CD4-positive, alpha-beta T cell (primary cell): ENCODE measurements at regions not wholly inside any gene's neighbourhood (a gene's known extent, or its start where the extent isn't known, plus 50 kb on each side); places are given as distances from the start of the nearest gene placed in this dataset.

Source experiments
- ATAC-seq: fragments of 200-7000 bp; cut with Tn5 transposase; one replicate; pipeline ENCODE4 v1.10.0; 2022; ENCODE audit warnings: mild to moderate bottlenecking; ENCODE audit not compliant: poor library complexity
- CTCF ChIA-PET: fragments of 350-600 bp; sonication (Branson Sonifier 250); formaldehyde crosslinking; loops from one replicate; lab custom pipeline; 2021; ENCODE audit warnings: antibody characterized with exemption, inconsistent platforms; lab: Charles Lee
- POLR2A ChIA-PET: fragments of 350-600 bp; sonication (Branson Sonifier 250); formaldehyde crosslinking; loops from one replicate; lab custom pipeline; 2021; ENCODE audit warnings: antibody characterized with exemption, inconsistent platforms; lab: Charles Lee
- DNase-seq, 14 experiments: peaks; one replicate each; pipeline ENCODE4 v3.0.0-alpha.2; 2013 to 2020; ENCODE audit warnings: mixed read lengths in 2 of 14
- H3K27ac ChIP-seq, 2 donors: one replicate each; pipeline versions ENCODE4 v1.5.1 to v1.7.0; 2013; ENCODE audit warnings: low read length in 2 of 2, low read depth in 1 of 2, mild to moderate bottlenecking in 1 of 2
- H3K27me3 ChIP-seq, 2 experiments: 1 replicate in 1 of 2; 2 replicates in 1 of 2; pipeline versions ENCODE4 v1.6.1 to v1.7.0; 2013; ENCODE audit warnings: low read length in 2 of 2, control low read depth in 1 of 2, mild to moderate bottlenecking in 1 of 2, moderate library complexity in 1 of 2; ENCODE audit not compliant: insufficient read depth in 2 of 2, control insufficient read depth in 1 of 2
- H3K36me3 ChIP-seq: one replicate; pipeline ENCODE4 v1.6.1; 2013; ENCODE audit warnings: low read length, control low read depth; ENCODE audit not compliant: insufficient read depth
- H3K4me1 ChIP-seq: one replicate; pipeline ENCODE4 v1.6.1; 2013; ENCODE audit warnings: low read length, control low read depth; ENCODE audit not compliant: insufficient read depth
- H3K4me3 ChIP-seq: one replicate; pipeline ENCODE4 v1.5.1; 2013; ENCODE audit warnings: mild to moderate bottlenecking, low read length, moderate library complexity
- H3K9me3 ChIP-seq, 2 experiments: 1 replicate in 1 of 2; 2 replicates in 1 of 2; pipeline versions ENCODE4 v1.6.1 to v1.7.0; 2013; ENCODE audit warnings: low read length in 2 of 2, mild to moderate bottlenecking in 2 of 2, control low read depth in 1 of 2, moderate library complexity in 1 of 2; ENCODE audit not compliant: control insufficient read depth in 1 of 2, insufficient read depth in 1 of 2
- H3K27ac Mint-ChIP-seq: one replicate; pipeline ENCODE4 v1.8.0; 2020; ENCODE audit warnings: mixed read lengths
- H3K27me3 Mint-ChIP-seq: one replicate; pipeline ENCODE4 v1.8.0; 2021; ENCODE audit warnings: mixed read lengths
- H3K36me3 Mint-ChIP-seq: one replicate; pipeline ENCODE4 v1.8.0; 2021; ENCODE audit warnings: low read depth, mixed read lengths
- H3K4me1 Mint-ChIP-seq: one replicate; pipeline ENCODE4 v1.8.0; 2021; ENCODE audit warnings: low read depth, mixed read lengths
- H3K4me3 Mint-ChIP-seq: one replicate; pipeline ENCODE4 v1.8.0; 2020; ENCODE audit warnings: mild to moderate bottlenecking, mixed read lengths
- H3K9me3 Mint-ChIP-seq: one replicate; pipeline ENCODE4 v1.8.0; 2020; ENCODE audit warnings: mixed read lengths
- CTCF ChIP-seq: fragments of 200-600 bp; IDR thresholded peaks from one replicate; pipeline ENCODE4 v1.8.0; 2022; ENCODE audit warnings: antibody characterized with exemption, mild to moderate bottlenecking
- intact Hi-C, 2 experiments: fragments of 100-400 bp; cut with DNase I in 1 of 2; cut with micrococcal nuclease in 1 of 2; formaldehyde crosslinking; loops; one replicate each; pipeline versions ENCODE4 v1.15.1 to v1.9.0; 2023 to 2025; cut with DNase I, micrococcal nuclease

GRCh38 chr13:88674841-88675240, 1003.7 kb downstream of the SLITRK5 start:
- DNase-seq (no peak), ATAC-seq (no peak)
- ChIA-PET POLR2A (no interaction called here), CTCF (no interaction called here)
- H3K27me3 ChIP-seq = no peaks in the 10 kb centered on the region
- Mint-ChIP-seq H3K27ac (no peak overlapping the region), H3K9me3 (peaks cover under 1% of the 10 kb centered on the region), H3K4me3 (no peak overlapping the region), H3K36me3 (no peaks in the 10 kb centered on the region), H3K27me3 (no peaks in the 10 kb centered on the region), H3K4me1 (no peaks in the 10 kb centered on the region)
- H3K36me3 ChIP-seq = no peaks in the 10 kb centered on the region
- TF ChIP-seq CTCF = no peak
- no peak overlapping the region for H3K4me3 ChIP-seq
- H3K9me3 ChIP-seq = peaks cover 0 to 13% of the 10 kb centered on the region in 2 experiments
- intact Hi-C loops = no loop called here
- H3K27ac ChIP-seq = no peak overlapping the region
- no peaks in the 10 kb centered on the region for H3K4me1 ChIP-seq

GRCh38 chr13:88675347-88675996, 1004.3 kb downstream of the SLITRK5 start:
- no peak for TF ChIP-seq CTCF
- Histone ChIP-seq H3K36me3 (no peaks in the 10 kb centered on the region), H3K27ac (no peak overlapping the region), H3K4me3 (no peak overlapping the region), H3K9me3 (peaks cover 0 to 13% of the 10 kb centered on the region in 2 experiments), H3K4me1 (no peaks in the 10 kb centered on the region), H3K27me3 (no peaks in the 10 kb centered on the region)
- Mint-ChIP-seq H3K27me3 (no peaks in the 10 kb centered on the region), H3K9me3 (peaks cover 2% of the 10 kb centered on the region), H3K36me3 (no peaks in the 10 kb centered on the region), H3K4me1 (no peaks in the 10 kb centered on the region), H3K4me3 (no peak overlapping the region), H3K27ac (no peak overlapping the region)
- intact Hi-C loops = no loop called here
- CTCF ChIA-PET = no interaction called here
- DNase-seq = no peak
- POLR2A ChIA-PET = no interaction called here
- no peak for ATAC-seq

- no peak for TF ChIP-seq CTCF
- Mint-ChIP-seq H3K27me3 (no peaks in the 10 kb centered on the region), H3K27ac (no peak overlapping the region), H3K4me3 (no peak overlapping the region), H3K36me3 (no peaks in the 10 kb centered on the region), H3K9me3 (peaks cover 2% of the 10 kb centered on the region), H3K4me1 (no peaks in the 10 kb centered on the region)
- Histone ChIP-seq H3K36me3 (no peaks in the 10 kb centered on the region), H3K27ac (no peak overlapping the region), H3K27me3 (no peaks in the 10 kb centered on the region), H3K4me3 (no peak overlapping the region), H3K4me1 (no peaks in the 10 kb centered on the region), H3K9me3 (peaks cover 0 to 13% of the 10 kb centered on the region in 2 experiments)
- no peak for ATAC-seq
- CTCF ChIA-PET = no interaction called here
- intact Hi-C loops = no loop called here
- DNase-seq = no peak
- POLR2A ChIA-PET = no interaction called here
Observed at GRCh38 chr13:88676016-88676415, 1004.8 kb downstream of the SLITRK5 start.
